ENCODE measurements at regions not wholly inside any gene's neighbourhood (a gene's known extent, or its start where the extent isn't known, plus 50 kb on each side); places are given as distances from the start of the nearest gene placed in this dataset.
"Not testable (repeated sequence)": the region's sequence is repeated elsewhere in the genome, so short reads cannot be mapped to it uniquely, and the experiment has no call there.

DNA sequence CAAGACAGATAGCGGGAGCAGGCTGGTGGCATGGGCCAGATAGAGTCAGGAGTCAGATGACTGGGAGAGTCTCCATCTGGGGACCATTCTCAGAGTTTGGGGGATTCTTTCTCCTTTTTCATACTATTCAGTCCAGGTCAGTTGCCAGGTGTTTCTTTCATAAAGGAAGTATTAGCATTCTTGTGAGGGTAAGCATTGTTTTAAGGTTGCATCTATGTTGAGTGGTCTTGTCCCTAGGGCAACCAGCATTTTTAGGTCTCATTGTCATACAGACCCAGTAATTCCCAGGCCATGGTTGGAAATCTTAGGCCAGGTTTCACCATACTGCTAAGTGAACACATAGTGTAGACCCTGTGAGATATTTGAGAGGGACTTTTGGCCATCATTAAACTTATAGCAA lies 122.3 kb upstream of the POC5 start:
- DNase-seq, result no peak

DNA sequence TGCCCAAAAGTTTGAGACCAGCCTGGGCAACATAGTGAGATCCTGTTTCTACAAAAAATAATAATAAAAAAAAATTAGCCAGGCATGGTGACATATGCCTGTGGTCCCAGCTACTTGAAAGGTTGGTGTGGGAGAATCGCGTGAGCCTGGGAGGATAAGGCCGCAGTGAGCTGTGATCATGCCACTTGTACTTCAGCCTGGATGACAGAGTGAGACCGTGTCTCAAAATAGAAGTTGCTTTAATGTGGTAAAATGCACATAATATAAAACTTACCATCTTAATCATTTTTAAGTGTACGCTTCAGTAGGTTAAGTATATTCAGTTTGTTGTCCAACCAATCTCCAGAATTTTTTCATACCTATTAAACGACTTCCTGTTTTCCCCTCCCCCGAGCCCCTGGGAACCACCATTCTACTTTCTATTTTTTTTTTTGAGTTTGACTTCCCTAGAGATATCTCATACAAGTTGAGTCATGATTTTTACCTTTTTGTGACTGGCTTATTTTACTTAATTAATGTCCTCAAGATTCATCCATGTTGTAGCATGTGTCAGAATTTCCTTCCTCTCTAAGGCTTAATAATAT lies 120.1 kb upstream of the POC5 start:
- DNase-seq, result no peak

- DNase-seq, result no peak
These were observed 114.3 kb upstream of the POC5 start for GRCh38 chr5:75831561-75831960.

DNA sequence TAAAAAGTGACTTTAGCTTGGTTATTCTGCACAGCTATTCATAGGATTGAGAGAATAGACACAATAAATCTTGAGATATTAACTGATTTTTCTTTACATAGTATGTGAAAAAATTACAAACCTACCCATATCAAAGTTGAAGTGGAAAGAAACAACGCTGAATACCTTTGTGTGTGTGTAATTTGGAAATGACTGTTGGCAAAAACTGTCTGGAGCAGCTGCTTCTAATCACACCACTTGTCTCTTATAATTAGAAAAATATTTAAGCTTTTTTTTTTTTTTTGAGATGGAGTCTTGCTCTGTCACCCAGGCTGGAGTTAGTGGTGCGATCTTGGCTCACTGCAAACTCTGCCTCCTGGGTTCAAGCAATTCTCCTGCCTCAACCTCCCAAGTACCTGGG lies 110.8 kb upstream of the POC5 start:
- DNase-seq, result no peak

DNA sequence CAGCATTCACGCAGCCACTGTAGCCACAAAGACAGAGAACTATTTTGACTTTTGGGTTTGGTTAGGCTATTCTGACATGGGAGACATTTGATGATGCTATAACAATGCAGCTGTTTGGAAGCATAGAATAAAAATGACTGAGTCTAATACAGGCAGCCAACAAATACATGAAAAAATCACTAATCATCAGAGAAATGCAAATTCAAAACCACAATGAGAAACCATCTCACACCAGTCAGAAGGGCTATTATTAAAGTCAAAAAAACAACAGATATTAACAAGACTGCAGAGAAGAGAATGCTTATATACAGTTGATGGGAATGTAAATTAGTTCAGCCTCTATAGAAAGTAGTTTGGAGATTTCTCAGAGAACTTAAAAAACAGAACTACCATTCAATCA lies 107.1 kb upstream of the POC5 start:
- DNase-seq, result no peak

GRCh38 chr5:75823811-75824210 lies 106.6 kb upstream of the POC5 start:
- no peak for DNase-seq

DNA sequence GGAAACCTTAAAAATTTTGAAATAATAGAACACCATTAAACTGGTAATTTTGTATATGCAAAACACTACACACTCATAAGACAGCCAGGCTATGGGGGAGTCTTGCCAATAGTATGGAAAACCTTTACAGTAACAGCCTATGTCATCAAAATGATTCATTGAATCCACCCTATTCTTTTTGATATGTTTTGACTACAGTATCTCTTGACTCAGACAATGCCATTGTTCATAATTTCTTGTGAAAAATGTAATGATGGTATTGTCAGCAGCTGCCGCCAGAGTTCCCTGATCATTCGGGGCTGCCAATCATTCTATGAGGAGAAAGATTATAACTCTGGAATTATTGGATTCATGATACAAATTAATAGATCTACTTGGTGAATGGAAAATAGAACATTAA lies 101.4 kb upstream of the POC5 start:
- no peak for DNase-seq

GRCh38 chr5:75799695-75800094 lies 82.5 kb upstream of the POC5 start:
- not testable (repeated sequence) for DNase-seq

GRCh38 chr5:75769338-75769737 lies 52.1 kb upstream of the POC5 start:
- DNase-seq, result not testable (repeated sequence)

Measured in retina (tissue), 1 donor.